ENCODE measurements at regions not wholly inside any gene's neighbourhood (a gene's known extent, or its start where the extent isn't known, plus 50 kb on each side); places are given as distances from the start of the nearest gene placed in this dataset.

DNA sequence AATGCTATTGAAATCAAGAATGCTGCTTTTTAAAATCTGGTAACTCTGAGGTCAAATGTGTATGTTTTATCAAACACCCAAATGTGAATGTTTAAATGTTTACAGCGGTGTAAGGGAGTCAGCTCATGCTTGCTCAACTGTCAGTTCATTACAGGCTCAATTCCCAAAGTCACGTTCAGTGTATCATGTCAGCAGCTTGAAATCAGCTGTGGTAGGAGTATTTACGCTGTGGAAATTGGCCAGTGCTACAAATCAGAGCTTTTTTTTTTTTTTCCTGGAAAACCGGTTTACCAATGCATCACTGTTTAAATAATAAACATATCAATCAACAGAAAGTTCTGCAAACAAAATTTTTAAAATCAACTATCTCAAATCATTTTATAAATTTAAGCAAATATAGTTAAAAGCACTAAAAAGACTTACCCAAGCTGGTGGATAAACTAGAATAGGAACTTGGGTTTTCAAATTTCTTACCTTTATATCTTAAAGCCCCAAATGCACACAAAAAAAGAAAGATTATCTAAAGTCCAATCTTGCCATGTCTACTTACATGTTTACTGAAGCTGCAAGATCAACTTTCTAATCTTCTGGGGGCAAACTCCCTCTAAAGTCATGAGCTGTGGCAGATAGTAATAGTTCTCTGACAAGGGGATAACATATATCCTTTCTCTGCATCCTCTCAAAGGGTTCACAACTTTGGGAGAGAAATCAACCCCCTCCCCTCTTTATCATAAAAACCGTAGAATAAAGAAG is 57.6 kb upstream of the GRAMD2B start:
- no peak for DNase-seq (ENCODE audit: low spot score)
- no peak for ATAC-seq (ENCODE audit: low FRiP score)
- TF ChIP-seq, protein P1, sequence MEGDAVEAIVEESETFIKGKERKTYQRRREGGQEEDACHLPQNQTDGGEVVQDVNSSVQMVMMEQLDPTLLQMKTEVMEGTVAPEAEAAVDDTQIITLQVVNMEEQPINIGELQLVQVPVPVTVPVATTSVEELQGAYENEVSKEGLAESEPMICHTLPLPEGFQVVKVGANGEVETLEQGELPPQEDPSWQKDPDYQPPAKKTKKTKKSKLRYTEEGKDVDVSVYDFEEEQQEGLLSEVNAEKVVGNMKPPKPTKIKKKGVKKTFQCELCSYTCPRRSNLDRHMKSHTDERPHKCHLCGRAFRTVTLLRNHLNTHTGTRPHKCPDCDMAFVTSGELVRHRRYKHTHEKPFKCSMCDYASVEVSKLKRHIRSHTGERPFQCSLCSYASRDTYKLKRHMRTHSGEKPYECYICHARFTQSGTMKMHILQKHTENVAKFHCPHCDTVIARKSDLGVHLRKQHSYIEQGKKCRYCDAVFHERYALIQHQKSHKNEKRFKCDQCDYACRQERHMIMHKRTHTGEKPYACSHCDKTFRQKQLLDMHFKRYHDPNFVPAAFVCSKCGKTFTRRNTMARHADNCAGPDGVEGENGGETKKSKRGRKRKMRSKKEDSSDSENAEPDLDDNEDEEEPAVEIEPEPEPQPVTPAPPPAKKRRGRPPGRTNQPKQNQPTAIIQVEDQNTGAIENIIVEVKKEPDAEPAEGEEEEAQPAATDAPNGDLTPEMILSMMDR (IDR thresholded peaks at IDR 0.05): no peak

DNA sequence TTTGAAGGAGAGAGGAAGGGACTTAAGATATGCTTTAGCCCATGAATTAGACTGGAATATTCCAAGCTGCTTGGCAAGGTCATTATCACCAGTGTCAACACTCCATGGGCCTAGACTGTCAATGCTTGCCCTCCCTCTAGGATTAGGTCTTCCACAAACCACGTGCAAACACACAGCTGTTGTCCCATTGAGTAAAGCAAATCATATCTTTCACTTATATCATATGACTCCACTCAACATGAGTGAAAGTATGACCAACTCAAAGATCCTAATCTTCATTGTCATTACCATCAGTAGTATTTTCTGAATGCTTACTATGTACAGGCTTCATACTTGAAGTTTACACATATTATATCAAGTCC is 57.0 kb upstream of the GRAMD2B start:
- DNase-seq (ENCODE audit: low spot score) (no peak), ATAC-seq (ENCODE audit: low FRiP score) (no peak)
- TF ChIP-seq, protein P1 (IDR thresholded peaks at IDR 0.05): no peak

DNA sequence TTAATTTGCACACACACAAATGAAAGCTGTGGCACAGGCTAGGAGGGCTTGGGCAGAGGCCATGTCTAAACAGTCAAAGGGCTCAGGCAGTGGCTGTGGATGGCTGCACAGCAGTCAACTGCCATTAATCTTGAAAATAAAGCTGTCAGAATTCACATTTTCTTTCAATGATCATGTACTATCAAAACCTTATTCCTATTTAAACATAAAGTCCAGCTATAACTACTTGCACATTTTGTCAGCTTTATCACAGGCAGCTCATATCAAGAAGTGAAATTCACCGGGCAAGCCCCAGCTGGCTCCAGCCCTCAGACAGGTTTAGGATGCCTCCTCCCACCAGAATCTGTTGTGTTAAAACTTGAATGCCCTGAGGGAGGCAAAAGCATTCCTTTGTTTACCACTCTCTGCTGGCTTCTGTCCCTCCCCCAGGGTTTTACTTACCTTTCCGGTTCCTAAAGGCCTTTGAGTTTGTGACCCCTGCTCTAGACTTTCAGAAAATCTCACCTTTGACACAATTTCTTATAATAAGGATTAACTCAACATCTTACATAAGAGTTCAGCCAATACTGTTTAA is 54.9 kb upstream of the GRAMD2B start:
- DNase-seq (ENCODE audit: low spot score): no peak
- TF ChIP-seq, protein P1 (IDR thresholded peaks at IDR 0.05): no peak

DNA sequence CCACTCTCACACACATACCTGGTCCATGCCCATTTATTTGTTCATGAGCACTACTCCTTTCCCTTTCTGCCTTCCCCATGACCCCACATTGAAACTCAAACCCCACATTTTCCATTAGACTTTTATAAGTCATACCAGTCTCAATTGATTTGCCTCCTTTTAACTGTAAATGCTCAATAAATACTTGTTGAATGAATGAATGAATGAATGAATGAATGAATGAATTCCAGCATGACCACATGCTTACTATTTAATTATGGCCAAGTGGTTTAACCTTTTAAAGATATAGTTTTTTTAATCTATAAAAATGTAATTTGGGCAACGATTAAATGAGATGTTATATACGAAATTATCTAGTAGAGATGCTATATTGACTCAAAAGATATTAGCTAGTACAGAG is 54.1 kb upstream of the GRAMD2B start:
- no peak for ATAC-seq (ENCODE audit: low FRiP score)
- TF ChIP-seq, protein P1 (IDR thresholded peaks at IDR 0.05): no peak
- no peak for DNase-seq (ENCODE audit: low spot score)

More for the DNA sequence above, 54.9 kb upstream of the GRAMD2B start:
- no peak for ATAC-seq (ENCODE audit: low FRiP score)

DNA sequence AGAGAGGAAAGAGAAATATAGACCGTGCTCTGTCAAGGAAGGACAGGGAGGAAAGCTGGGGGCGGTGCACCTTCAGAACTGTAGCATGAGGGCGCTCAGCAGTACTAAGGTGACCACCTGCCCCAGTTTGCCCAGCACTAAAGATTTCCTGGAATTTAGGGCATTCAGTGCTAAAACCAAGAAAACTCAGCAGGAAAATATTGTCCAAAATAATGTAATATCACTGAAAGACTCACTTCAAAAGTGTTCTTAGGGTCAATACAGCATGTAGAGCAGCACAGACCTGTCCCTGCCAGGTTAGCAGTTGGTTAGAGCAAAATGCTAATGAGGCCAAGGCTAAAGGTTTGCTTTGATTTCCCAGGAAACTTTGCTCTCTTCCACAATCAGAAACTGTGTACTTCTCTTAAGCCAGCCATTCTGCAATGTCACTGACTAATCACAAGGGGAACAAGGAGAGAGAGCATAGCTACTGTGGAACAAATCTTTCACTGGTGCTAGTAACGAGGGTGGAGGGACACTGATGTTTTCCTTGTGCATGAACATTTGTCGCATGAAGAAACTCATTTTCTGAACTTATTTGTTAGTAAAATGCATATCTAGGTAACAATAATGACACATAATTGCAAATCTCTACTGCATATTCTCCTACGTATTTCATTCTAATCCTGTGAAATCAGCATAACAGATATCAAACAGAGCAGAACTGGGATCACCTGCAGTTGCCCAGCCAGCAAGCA is 53.0 kb upstream of the GRAMD2B start:
- DNase-seq (ENCODE audit: low spot score) (no peak), ATAC-seq (ENCODE audit: low FRiP score) (no peak)
- TF ChIP-seq, protein P1 (IDR thresholded peaks at IDR 0.05): no peak

DNA sequence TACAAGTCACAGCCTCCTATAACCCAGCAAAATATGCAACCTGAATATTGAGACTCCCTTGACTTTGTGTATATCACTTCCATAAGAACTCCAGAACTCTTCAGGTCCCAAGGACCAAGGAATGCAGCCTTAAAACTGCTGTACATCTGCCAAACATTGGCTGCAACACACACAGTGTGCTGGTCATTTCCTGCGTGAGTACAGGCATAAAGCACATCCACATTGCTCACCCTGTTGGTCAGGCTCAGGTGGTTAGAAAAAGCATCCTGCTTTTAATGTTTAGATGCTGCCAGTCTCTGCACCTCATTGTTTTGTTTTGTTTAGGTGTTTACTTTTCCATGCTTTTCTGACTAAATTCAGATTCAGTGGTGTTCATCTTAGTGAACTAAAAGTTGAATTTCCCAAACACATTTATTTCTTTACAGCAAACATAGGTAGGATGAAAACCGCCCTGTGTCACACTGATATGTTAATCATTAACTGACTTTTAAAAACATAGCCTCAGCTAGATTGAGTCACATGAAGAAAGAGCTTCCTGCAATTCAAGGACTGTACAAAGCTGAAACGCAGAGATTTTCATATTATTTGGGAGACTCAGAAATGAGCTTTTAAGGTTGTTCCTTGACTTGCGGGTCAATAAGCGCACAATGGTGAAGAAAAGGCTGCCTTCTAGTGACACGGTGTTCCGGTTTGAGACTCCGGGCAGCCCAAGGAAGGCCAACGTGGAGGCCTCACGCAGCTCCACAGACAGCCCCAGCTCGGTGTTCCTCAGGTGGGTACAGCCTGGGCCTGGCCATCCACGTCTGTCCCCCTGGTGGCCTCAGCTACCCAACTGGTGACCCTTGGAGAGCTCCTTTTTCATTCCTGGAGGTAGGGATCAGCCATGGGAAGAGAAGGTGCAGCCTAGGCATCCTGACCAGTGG is 52.2 kb upstream of the GRAMD2B start:
- DNase-seq (ENCODE audit: low spot score) (no peak), ATAC-seq (ENCODE audit: low FRiP score) (no peak)
- TF ChIP-seq, protein P1 (IDR thresholded peaks at IDR 0.05): no peak

Data from omental fat pad (tissue), 3 donors.